ENCODE measurements at regions not wholly inside any gene's neighbourhood (a gene's known extent, or its start where the extent isn't known, plus 50 kb on each side); places are given as distances from the start of the nearest gene placed in this dataset.

DNA sequence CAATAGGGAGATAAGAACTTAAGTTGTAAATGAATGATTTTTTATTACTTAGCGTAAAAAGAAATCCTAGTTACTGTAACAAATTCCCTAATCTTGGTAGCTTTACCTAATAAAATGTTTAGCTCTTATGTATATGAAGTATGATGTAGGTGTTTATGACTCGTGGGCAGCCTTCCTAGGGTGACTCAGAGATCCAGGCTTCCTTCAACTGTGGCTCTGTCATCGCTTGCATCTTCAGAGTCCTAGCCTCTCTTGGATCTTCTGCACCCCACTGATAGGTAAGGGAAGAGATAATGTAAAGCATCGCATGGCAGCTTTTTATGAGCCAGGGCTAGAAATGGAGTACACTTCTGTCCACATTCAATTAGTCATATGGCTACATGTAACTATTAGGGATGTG lies 165.6 kb upstream of the GLRA2 start:
- dilution Hi-C loops (cut with HindIII; ENCODE audit: low sequenced_read_pairs, unreplicated experiment) (no loop called here), intact Hi-C loops (cut with micrococcal nuclease) (no loop called here), in situ Hi-C loops (cut with MboI; ENCODE audit: low sequenced_read_pairs) (no loop called here)
- no peak for DNase-seq
- no peak overlapping the region for H3K14ac ChIP-seq (replicated peaks; ENCODE audit: low read depth, low read length)
- H4K5ac ChIP-seq (ENCODE audit: low read depth, low read length): no peak overlapping the region
- no peak overlapping the region for H4K91ac ChIP-seq (ENCODE audit: insufficient read depth, low read depth, low read length)
- H3K23ac ChIP-seq (ENCODE audit: low read depth, low read length): no peak overlapping the region
- no peak overlapping the region for H3K4me3 ChIP-seq (ENCODE audit: insufficient read depth, low read depth, low read length)
- H2AFZ ChIP-seq (replicated peaks; ENCODE audit: low read length, poor library complexity): no peak overlapping the region
- H3K27me3 ChIP-seq (ENCODE audit: control insufficient read depth, insufficient read depth, low read length): no peaks in the 10 kb centered on the region
- no peak overlapping the region for H3K56ac ChIP-seq (ENCODE audit: extremely low read depth, insufficient read depth, low read length)
- no peak overlapping the region for H3K4me2 ChIP-seq (ENCODE audit: low read depth, low read length)
- no peaks in the 10 kb centered on the region for H4K20me1 ChIP-seq (ENCODE audit: insufficient read depth, low read length)
- TF ChIP-seq, protein P1, sequence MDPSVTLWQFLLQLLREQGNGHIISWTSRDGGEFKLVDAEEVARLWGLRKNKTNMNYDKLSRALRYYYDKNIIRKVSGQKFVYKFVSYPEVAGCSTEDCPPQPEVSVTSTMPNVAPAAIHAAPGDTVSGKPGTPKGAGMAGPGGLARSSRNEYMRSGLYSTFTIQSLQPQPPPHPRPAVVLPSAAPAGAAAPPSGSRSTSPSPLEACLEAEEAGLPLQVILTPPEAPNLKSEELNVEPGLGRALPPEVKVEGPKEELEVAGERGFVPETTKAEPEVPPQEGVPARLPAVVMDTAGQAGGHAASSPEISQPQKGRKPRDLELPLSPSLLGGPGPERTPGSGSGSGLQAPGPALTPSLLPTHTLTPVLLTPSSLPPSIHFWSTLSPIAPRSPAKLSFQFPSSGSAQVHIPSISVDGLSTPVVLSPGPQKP (IDR thresholded peaks at IDR 0.05; ENCODE audit: borderline replicate concordance, low read depth, low read length): no peak
- TF ChIP-seq RAD21 (IDR thresholded peaks at IDR 0.05; ENCODE audit: low read length) (no peak), NFE2L2 (IDR thresholded peaks at IDR 0.05; ENCODE audit: low read depth, low read length) (no peak), RCOR1 (IDR thresholded peaks at IDR 0.05; ENCODE audit: insufficient replicate concordance, low read length) (no peak), MXI1 (IDR thresholded peaks at IDR 0.05; ENCODE audit: borderline replicate concordance, low read depth, low read length) (no peak), RFX5 (IDR thresholded peaks at IDR 0.05; ENCODE audit: low read depth, low read length) (no peak), MAZ (IDR thresholded peaks at IDR 0.05; ENCODE audit: borderline replicate concordance, low read depth, low read length) (no peak), SMC3 (IDR thresholded peaks at IDR 0.05; ENCODE audit: low read depth, low read length) (no peak), CHD1 (IDR thresholded peaks at IDR 0.05; ENCODE audit: low read depth, low read length) (no peak), CEBPB (IDR thresholded peaks at IDR 0.05; ENCODE audit: low read depth, low read length) (no peak), FOS (IDR thresholded peaks at IDR 0.05; ENCODE audit: low read depth, low read length) (no peak), MAFK (IDR thresholded peaks at IDR 0.05; ENCODE audit: low read depth, low read length) (no peak), POLR2A (IDR thresholded peaks at IDR 0.05; ENCODE audit: low read depth, low read length) (no peak), BHLHE40 (IDR thresholded peaks at IDR 0.05; ENCODE audit: low read depth, low read length) (no peak)
- TF ChIP-seq, protein P2, sequence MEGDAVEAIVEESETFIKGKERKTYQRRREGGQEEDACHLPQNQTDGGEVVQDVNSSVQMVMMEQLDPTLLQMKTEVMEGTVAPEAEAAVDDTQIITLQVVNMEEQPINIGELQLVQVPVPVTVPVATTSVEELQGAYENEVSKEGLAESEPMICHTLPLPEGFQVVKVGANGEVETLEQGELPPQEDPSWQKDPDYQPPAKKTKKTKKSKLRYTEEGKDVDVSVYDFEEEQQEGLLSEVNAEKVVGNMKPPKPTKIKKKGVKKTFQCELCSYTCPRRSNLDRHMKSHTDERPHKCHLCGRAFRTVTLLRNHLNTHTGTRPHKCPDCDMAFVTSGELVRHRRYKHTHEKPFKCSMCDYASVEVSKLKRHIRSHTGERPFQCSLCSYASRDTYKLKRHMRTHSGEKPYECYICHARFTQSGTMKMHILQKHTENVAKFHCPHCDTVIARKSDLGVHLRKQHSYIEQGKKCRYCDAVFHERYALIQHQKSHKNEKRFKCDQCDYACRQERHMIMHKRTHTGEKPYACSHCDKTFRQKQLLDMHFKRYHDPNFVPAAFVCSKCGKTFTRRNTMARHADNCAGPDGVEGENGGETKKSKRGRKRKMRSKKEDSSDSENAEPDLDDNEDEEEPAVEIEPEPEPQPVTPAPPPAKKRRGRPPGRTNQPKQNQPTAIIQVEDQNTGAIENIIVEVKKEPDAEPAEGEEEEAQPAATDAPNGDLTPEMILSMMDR (conservative IDR thresholded peaks at IDR 0.05; ENCODE audit: low read depth, low read length): no peak
- TF ChIP-seq, protein P3, sequence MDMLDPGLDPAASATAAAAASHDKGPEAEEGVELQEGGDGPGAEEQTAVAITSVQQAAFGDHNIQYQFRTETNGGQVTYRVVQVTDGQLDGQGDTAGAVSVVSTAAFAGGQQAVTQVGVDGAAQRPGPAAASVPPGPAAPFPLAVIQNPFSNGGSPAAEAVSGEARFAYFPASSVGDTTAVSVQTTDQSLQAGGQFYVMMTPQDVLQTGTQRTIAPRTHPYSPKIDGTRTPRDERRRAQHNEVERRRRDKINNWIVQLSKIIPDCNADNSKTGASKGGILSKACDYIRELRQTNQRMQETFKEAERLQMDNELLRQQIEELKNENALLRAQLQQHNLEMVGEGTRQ (IDR thresholded peaks at IDR 0.05; ENCODE audit: low read depth, low read length): no peak
- H2AK9ac ChIP-seq (replicated peaks; ENCODE audit: low read depth, low read length, poor library complexity): no peak overlapping the region
- H3K36me3 ChIP-seq (ENCODE audit: control insufficient read depth, insufficient read depth, low read length): no peaks in the 10 kb centered on the region
- no peak overlapping the region for H3K27ac ChIP-seq (ENCODE audit: insufficient read depth, low read length)
- no peak overlapping the region for H2BK120ac ChIP-seq (ENCODE audit: low read depth, low read length)
- no peak overlapping the region for H2BK20ac ChIP-seq (ENCODE audit: low read depth, low read length)
- WGBS, 2 experiments (ENCODE audit: extremely low coverage in 2 of 2, insufficient read length in 1 of 2): no CpG with 5 or more reads among the region's 4 CpGs
- H2AK5ac ChIP-seq (ENCODE audit: low read depth, low read length): no peak overlapping the region
- H3K9ac ChIP-seq (ENCODE audit: low read depth, low read length): no peak overlapping the region
- H2BK15ac ChIP-seq (ENCODE audit: low read depth, low read length): no peak overlapping the region
- CTCF ChIA-PET: no interaction called here
- no peaks in the 10 kb centered on the region for H3K9me1 ChIP-seq (ENCODE audit: insufficient read depth, low read length)
- no peak overlapping the region for H3K4ac ChIP-seq (ENCODE audit: low read depth, low read length)
- ATAC-seq (ENCODE audit: low read depth): no peak
- H2BK5ac ChIP-seq (ENCODE audit: low read depth, low read length, poor library complexity, severe bottlenecking): no peak overlapping the region
- BruUV-seq (replicated peaks): no TSS peak
- H3K4me1 ChIP-seq (ENCODE audit: control insufficient read depth, insufficient read depth, low read length): no peaks in the 10 kb centered on the region
- H4K8ac ChIP-seq (ENCODE audit: low read depth in 2 of 2, low read length in 2 of 2): no peak overlapping the region
- no peak overlapping the region for H3K18ac ChIP-seq (ENCODE audit: low read depth, low read length)
- H3K79me1 ChIP-seq (ENCODE audit: low read depth in 1 of 2, low read length in 2 of 2): no peaks in the 10 kb centered on the region
- H3K9me3 ChIP-seq (ENCODE audit: control insufficient read depth, insufficient read depth, low read length): peaks cover 1% of the 10 kb centered on the region; the same call in 1 of the 2 replicates
- POLR2A ChIA-PET (ENCODE audit: unreplicated experiment): no interaction called here
